HEK293 (cell line): ENCODE measurements at regions not wholly inside any gene's neighbourhood (a gene's known extent, or its start where the extent isn't known, plus 50 kb on each side); places are given as distances from the start of the nearest gene placed in this dataset.
"Not testable (repeated sequence)": the region's sequence is repeated elsewhere in the genome, so short reads cannot be mapped to it uniquely, and the experiment has no call there.

Experiments
- MEIS1 ChIP-seq: sonication (generic); formaldehyde crosslinking; IDR thresholded peaks from 2 replicates; pipeline ENCODE4 v1.8.1; 2022; ENCODE audit warnings: missing genetic modification reagents, mild to moderate bottlenecking, borderline replicate concordance
- MYNN ChIP-seq: fragments of 450-650 bp; formaldehyde crosslinking; IDR thresholded peaks from 2 replicates; pipeline ENCODE4 v1.5.1; 2016; ENCODE audit warnings: missing biosample characterization, missing genetic modification characterization, borderline replicate concordance
- SALL2 ChIP-seq: fragments of 450-650 bp; formaldehyde crosslinking; IDR thresholded peaks from 2 replicates; pipeline ENCODE4 v1.5.0; 2017; ENCODE audit warnings: missing biosample characterization, mild to moderate bottlenecking, missing genetic modification characterization, borderline replicate concordance
- SP3 ChIP-seq: fragments of 450-650 bp; formaldehyde crosslinking; IDR thresholded peaks from 2 replicates; pipeline ENCODE4 v1.5.1; 2016; ENCODE audit warnings: missing biosample characterization, missing genetic modification characterization
- TRIM28 ChIP-seq: IDR thresholded peaks from 2 replicates; pipeline ENCODE4 v1.6.1; 2011; ENCODE audit warnings: low read length, control low read depth, borderline replicate concordance
- ZNF132 ChIP-seq: fragments of 450-650 bp; formaldehyde crosslinking; IDR thresholded peaks from 2 replicates; pipeline ENCODE4 v1.5.1; 2017; ENCODE audit warnings: missing biosample characterization, missing genetic modification characterization, borderline replicate concordance
- ZNF292 ChIP-seq: fragments of 450-650 bp; formaldehyde crosslinking; IDR thresholded peaks from 2 replicates; pipeline ENCODE4 v1.5.1; 2016; ENCODE audit warnings: low read depth, missing biosample characterization, missing genetic modification characterization, borderline replicate concordance
- ZXDB ChIP-seq: fragments of 450-650 bp; formaldehyde crosslinking; IDR thresholded peaks from 2 replicates; pipeline ENCODE4 v1.5.1; 2016; ENCODE audit warnings: missing biosample characterization, missing genetic modification characterization
- TF ChIP-seq, protein P1 (sequence below): fragments of 450-650 bp; formaldehyde crosslinking; IDR thresholded peaks from 2 replicates; pipeline ENCODE4 v1.5.1; 2016; ENCODE audit warnings: missing biosample characterization, missing genetic modification characterization
- TF ChIP-seq, protein P2 (sequence below): fragments of 450-650 bp; formaldehyde crosslinking; IDR thresholded peaks from 2 replicates; pipeline ENCODE4 v1.5.1; 2016; ENCODE audit warnings: missing biosample characterization, missing genetic modification characterization
- TF ChIP-seq, protein P3 (sequence below): fragments of 450-650 bp; formaldehyde crosslinking; IDR thresholded peaks from 2 replicates; pipeline ENCODE4 v1.5.1; 2016; ENCODE audit warnings: missing biosample characterization, missing genetic modification characterization

DNA sequence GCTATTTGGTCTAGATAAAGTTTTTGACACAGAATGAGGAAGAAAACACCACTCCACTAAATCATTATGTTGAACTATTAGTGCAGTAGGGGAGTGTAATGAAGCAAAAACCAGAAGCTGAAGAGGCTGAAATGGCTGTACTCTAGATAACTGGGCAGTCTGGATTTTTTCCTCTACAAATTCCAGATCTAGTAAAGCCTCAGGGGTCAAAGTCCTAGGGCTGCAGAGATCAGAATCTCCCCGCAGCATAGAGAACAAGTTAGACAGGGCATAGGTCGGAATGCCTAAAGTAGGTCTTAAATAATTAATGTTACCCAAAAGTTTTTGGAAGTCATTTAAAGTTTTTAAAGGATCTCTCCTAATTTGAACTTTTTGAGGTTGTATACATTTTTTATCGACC is 180.9 kb downstream of the OTOP1 start:
- not testable (repeated sequence) for TF ChIP-seq SALL2 (tag by site-specific recombination); MEIS1; TRIM28; ZXDB (tag by site-specific recombination); ZNF132 (tag by site-specific recombination); ZNF292; MYNN; SP3 (tag by site-specific recombination)
- TF ChIP-seq, protein P1, sequence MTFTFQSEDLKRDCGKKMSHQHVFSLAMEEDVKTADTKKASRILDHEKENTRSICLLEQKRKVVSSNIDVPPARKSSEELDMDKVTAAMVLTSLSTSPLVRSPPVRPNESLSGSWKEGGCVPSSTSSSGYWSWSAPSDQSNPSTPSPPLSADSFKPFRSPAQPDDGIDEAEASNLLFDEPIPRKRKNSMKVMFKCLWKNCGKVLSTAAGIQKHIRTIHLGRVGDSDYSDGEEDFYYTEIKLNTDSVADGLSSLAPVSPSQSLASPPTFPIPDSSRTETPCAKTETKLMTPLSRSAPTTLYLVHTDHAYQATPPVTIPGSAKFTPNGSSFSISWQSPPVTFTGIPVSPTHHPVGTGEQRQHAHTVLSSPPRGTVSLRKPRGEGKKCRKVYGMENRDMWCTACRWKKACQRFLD (tag by site-specific recombination): not testable (repeated sequence)
- TF ChIP-seq, protein P2, sequence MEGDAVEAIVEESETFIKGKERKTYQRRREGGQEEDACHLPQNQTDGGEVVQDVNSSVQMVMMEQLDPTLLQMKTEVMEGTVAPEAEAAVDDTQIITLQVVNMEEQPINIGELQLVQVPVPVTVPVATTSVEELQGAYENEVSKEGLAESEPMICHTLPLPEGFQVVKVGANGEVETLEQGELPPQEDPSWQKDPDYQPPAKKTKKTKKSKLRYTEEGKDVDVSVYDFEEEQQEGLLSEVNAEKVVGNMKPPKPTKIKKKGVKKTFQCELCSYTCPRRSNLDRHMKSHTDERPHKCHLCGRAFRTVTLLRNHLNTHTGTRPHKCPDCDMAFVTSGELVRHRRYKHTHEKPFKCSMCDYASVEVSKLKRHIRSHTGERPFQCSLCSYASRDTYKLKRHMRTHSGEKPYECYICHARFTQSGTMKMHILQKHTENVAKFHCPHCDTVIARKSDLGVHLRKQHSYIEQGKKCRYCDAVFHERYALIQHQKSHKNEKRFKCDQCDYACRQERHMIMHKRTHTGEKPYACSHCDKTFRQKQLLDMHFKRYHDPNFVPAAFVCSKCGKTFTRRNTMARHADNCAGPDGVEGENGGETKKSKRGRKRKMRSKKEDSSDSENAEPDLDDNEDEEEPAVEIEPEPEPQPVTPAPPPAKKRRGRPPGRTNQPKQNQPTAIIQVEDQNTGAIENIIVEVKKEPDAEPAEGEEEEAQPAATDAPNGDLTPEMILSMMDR (tag by site-specific recombination): not testable (repeated sequence)
- TF ChIP-seq, protein P3, sequence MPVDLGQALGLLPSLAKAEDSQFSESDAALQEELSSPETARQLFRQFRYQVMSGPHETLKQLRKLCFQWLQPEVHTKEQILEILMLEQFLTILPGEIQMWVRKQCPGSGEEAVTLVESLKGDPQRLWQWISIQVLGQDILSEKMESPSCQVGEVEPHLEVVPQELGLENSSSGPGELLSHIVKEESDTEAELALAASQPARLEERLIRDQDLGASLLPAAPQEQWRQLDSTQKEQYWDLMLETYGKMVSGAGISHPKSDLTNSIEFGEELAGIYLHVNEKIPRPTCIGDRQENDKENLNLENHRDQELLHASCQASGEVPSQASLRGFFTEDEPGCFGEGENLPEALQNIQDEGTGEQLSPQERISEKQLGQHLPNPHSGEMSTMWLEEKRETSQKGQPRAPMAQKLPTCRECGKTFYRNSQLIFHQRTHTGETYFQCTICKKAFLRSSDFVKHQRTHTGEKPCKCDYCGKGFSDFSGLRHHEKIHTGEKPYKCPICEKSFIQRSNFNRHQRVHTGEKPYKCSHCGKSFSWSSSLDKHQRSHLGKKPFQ (tag by site-specific recombination): not testable (repeated sequence)
